HG03378 (cell line): ENCODE measurements at regions not wholly inside any gene's neighbourhood (a gene's known extent, or its start where the extent isn't known, plus 50 kb on each side); places are given as distances from the start of the nearest gene placed in this dataset.
"Not testable (repeated sequence)": the region's sequence is repeated elsewhere in the genome, so short reads cannot be mapped to it uniquely, and the experiment has no call there.

ENCODE experiments used
- ATAC-seq: cut with Tn5 transposase; IDR thresholded peaks from one replicate; pipeline ENCODE4 v1.9.1; 2021; ENCODE audit warnings: mild to moderate bottlenecking, moderate library complexity; ENCODE audit not compliant: unreplicated experiment

- no peak for ATAC-seq
Measured at GRCh38 chr3:25171118-25171807, 256.8 kb upstream of the RARB start.

GRCh38 chr3:25171897-25172296 is 256.2 kb upstream of the RARB start:
- no peak for ATAC-seq

- ATAC-seq: no peak
Measured at GRCh38 chr3:25173606-25174005, 254.5 kb upstream of the RARB start.

GRCh38 chr3:25174251-25174650 is 253.8 kb upstream of the RARB start:
- no peak for ATAC-seq

- ATAC-seq: no peak
Measured at GRCh38 chr3:25177041-25177440, 251.0 kb upstream of the RARB start.

- ATAC-seq: no peak
Measured at GRCh38 chr3:25178672-25179071, 249.4 kb upstream of the RARB start.

GRCh38 chr3:25181096-25181495 is 247.0 kb upstream of the RARB start:
- ATAC-seq: no peak

- ATAC-seq: no peak
Measured at GRCh38 chr3:25182794-25183193, 245.3 kb upstream of the RARB start.

- ATAC-seq: no peak
Measured at GRCh38 chr3:25184641-25185250, 243.3 kb upstream of the RARB start.

- no peak for ATAC-seq
Measured at GRCh38 chr3:25191673-25192072, 236.4 kb upstream of the RARB start.

- ATAC-seq: not testable (repeated sequence)
Measured at GRCh38 chr3:25199567-25199966, 228.5 kb upstream of the RARB start.

GRCh38 chr3:25212736-25213135 is 215.3 kb upstream of the RARB start:
- ATAC-seq: no peak

GRCh38 chr3:25214034-25214433 is 214.0 kb upstream of the RARB start:
- no peak for ATAC-seq

- no peak for ATAC-seq
Measured at GRCh38 chr3:25218362-25218761, 209.7 kb upstream of the RARB start.

- no peak for ATAC-seq
Measured at GRCh38 chr3:25226747-25227146, 201.3 kb upstream of the RARB start.

GRCh38 chr3:25229586-25229985 is 198.5 kb upstream of the RARB start:
- no peak for ATAC-seq

GRCh38 chr3:25235031-25235430 is 193.0 kb upstream of the RARB start:
- ATAC-seq: no peak

GRCh38 chr3:25235466-25235865 is 192.6 kb upstream of the RARB start:
- ATAC-seq: no peak

- ATAC-seq: no peak
Measured at GRCh38 chr3:25237602-25238001, 190.5 kb upstream of the RARB start.

- ATAC-seq: no peak
Measured at GRCh38 chr3:25239042-25239441, 189.0 kb upstream of the RARB start.

- no peak for ATAC-seq
Measured at GRCh38 chr3:25246913-25247312, 181.2 kb upstream of the RARB start.

GRCh38 chr3:25252291-25252690 is 175.8 kb upstream of the RARB start:
- no peak for ATAC-seq

GRCh38 chr3:25257026-25257425 is 171.0 kb upstream of the RARB start:
- no peak for ATAC-seq
